Suprapubic skin (tissue), 3 donors: ENCODE measurements at regions not wholly inside any gene's neighbourhood (a gene's known extent, or its start where the extent isn't known, plus 50 kb on each side); places are given as distances from the start of the nearest gene placed in this dataset.

ENCODE experiments used
- POLR2A ChIP-seq, 2 donors: fragments of 450-650 bp; IDR thresholded peaks; one replicate each; pipeline ENCODE4 v1.6.1; 2017; ENCODE audit warnings: antibody characterized with exemption in 2 of 2, mild to moderate bottlenecking in 2 of 2, moderate library complexity in 2 of 2
- TF ChIP-seq, protein P1 (sequence below), 2 donors: fragments of 200-600 bp in 1 of 2; fragments of 450-650 bp in 1 of 2; sonication (generic) in 1 of 2; IDR thresholded peaks; one replicate each; pipeline ENCODE4 v1.5.1; 2016 to 2019; ENCODE audit warnings: antibody characterized with exemption in 2 of 2, mild to moderate bottlenecking in 1 of 2, moderate library complexity in 1 of 2

DNA sequence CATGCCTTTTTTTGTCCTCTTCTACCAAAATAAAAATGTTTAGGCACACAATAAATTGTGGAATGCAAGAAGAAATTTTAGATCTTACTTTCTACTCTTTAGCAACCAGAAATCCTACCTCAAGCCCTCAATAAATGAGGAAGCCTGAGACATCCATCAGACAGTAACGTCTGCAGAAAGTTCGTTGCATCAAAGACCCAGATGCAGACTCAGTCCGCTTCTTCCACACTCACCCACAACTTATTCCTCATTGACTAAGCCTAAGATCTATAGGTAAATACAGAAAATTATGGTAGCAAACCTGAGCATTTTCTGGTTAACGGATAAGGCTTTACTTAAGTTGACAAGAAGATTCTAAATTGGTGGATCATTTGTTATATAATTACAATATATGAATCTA is 579.4 kb upstream of the ID2 start:
- TF ChIP-seq, protein P1, sequence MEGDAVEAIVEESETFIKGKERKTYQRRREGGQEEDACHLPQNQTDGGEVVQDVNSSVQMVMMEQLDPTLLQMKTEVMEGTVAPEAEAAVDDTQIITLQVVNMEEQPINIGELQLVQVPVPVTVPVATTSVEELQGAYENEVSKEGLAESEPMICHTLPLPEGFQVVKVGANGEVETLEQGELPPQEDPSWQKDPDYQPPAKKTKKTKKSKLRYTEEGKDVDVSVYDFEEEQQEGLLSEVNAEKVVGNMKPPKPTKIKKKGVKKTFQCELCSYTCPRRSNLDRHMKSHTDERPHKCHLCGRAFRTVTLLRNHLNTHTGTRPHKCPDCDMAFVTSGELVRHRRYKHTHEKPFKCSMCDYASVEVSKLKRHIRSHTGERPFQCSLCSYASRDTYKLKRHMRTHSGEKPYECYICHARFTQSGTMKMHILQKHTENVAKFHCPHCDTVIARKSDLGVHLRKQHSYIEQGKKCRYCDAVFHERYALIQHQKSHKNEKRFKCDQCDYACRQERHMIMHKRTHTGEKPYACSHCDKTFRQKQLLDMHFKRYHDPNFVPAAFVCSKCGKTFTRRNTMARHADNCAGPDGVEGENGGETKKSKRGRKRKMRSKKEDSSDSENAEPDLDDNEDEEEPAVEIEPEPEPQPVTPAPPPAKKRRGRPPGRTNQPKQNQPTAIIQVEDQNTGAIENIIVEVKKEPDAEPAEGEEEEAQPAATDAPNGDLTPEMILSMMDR (IDR thresholded peaks at IDR 0.05), result no peak
- no peak for TF ChIP-seq POLR2A (IDR thresholded peaks at IDR 0.05)
